SK-N-SH (cell line): ENCODE measurements at regions not wholly inside any gene's neighbourhood (a gene's known extent, or its start where the extent isn't known, plus 50 kb on each side); places are given as distances from the start of the nearest gene placed in this dataset.

ENCODE experiments used
- CTCF ChIA-PET: fragments of 300-600, 350-600 bp; formaldehyde crosslinking; extraction: SDS; loops from one replicate; lab custom pipeline; 2021; lab: Yijun Ruan, JAX
- POLR2A ChIA-PET: fragments of 350-600 bp; sonication (Branson Sonifier 250); formaldehyde crosslinking; extraction: SDS; loops from one replicate; lab custom pipeline; 2020; ENCODE audit warnings: antibody characterized with exemption, inconsistent platforms; lab: Yijun Ruan, JAX
- DNase-seq: peaks from one replicate; pipeline ENCODE4 v3.0.0; 2012
- H2AFZ ChIP-seq: fragments of 200-600 bp; sonication (generic); 2 replicates; pipeline ENCODE4 v1.8.1; 2016; ENCODE audit warnings: antibody characterized with exemption, mild to moderate bottlenecking, low read depth
- H3F3A ChIP-seq: fragments of 200-600 bp; sonication (generic); replicated peaks from 2 replicates; pipeline ENCODE3; 2016; ENCODE audit warnings: antibody characterized with exemption, mild to moderate bottlenecking; ENCODE audit not compliant: insufficient read depth
- H3K27ac ChIP-seq, 2 experiments: fragments of 200-500 bp in 1 of 2; fragments of 200-600 bp in 1 of 2; sonication (Bioruptor generic) in 1 of 2; sonication (generic), shearing (Covaris generic) in 1 of 2; 2 replicates each; pipeline versions ENCODE4 v1.5.1 to v1.6.1; 2014 to 2016; ENCODE audit warnings: low read depth in 2 of 2, inconsistent platforms in 1 of 2, low read length in 1 of 2, mild to moderate bottlenecking in 1 of 2, mixed read lengths in 1 of 2
- H3K27me3 ChIP-seq: fragments of 200-600 bp; sonication (generic), shearing (Covaris generic); 2 replicates; pipeline ENCODE4 v1.6.1; 2016; ENCODE audit warnings: mixed run types; ENCODE audit not compliant: insufficient read depth
- H3K36me3 ChIP-seq, 2 experiments: fragments of 200-500 bp in 1 of 2; fragments of 200-600 bp in 1 of 2; sonication (Bioruptor generic) in 1 of 2; sonication (generic) in 1 of 2; replicated peaks in 1 of 2; 2 replicates each; pipeline versions ENCODE3 to v1.5.1; 2014 to 2016; ENCODE audit warnings: low read length in 1 of 2, mild to moderate bottlenecking in 1 of 2; ENCODE audit not compliant: insufficient read depth in 2 of 2, control insufficient read depth in 1 of 2
- H3K4me1 ChIP-seq, 2 experiments: fragments of 200-500 bp in 1 of 2; fragments of 200-600 bp in 1 of 2; sonication (Bioruptor generic) in 1 of 2; sonication (generic), shearing (Covaris generic) in 1 of 2; 2 replicates each; pipeline versions ENCODE4 v1.5.1 to v1.6.1; 2014 to 2016; ENCODE audit warnings: low read depth in 1 of 2, low read length in 1 of 2, mixed run types in 1 of 2; ENCODE audit not compliant: insufficient read depth in 2 of 2, control insufficient read depth in 1 of 2
- H3K4me2 ChIP-seq: fragments of 200-600 bp; sonication (generic), shearing (Covaris generic); 2 replicates; pipeline ENCODE4 v1.6.1; 2017; ENCODE audit warnings: mixed run types
- H3K4me3 ChIP-seq, 2 experiments: fragments of 200-500 bp in 1 of 2; fragments of 200-600 bp in 1 of 2; sonication (Bioruptor generic) in 1 of 2; sonication (generic), shearing (Covaris generic) in 1 of 2; 2 replicates each; pipeline versions ENCODE4 v1.5.1 to v1.8.1; 2014 to 2016; ENCODE audit warnings: low read depth in 2 of 2, inconsistent platforms in 1 of 2, low read length in 1 of 2, mild to moderate bottlenecking in 1 of 2, mixed read lengths in 1 of 2, moderate library complexity in 1 of 2
- H3K79me2 ChIP-seq: fragments of 200-600 bp; sonication (generic); 2 replicates; pipeline ENCODE4 v1.8.1; 2017; ENCODE audit warnings: mild to moderate bottlenecking; ENCODE audit not compliant: insufficient read depth
- H3K9ac ChIP-seq: fragments of 200-600 bp; sonication (generic); 2 replicates; pipeline ENCODE4 v1.6.1; 2017; ENCODE audit warnings: mixed run types
- H3K9me2 ChIP-seq: fragments of 200-600 bp; sonication (generic); 2 replicates; pipeline ENCODE4 v1.6.1; 2017; ENCODE audit warnings: mixed run types
- H3K9me3 ChIP-seq: fragments of 200-600 bp; sonication (generic); 2 replicates; pipeline ENCODE4 v1.6.1; 2017; ENCODE audit warnings: mixed run types, mild to moderate bottlenecking, moderate library complexity
- H4K20me1 ChIP-seq: fragments of 200-600 bp; sonication (generic); 2 replicates; pipeline ENCODE4 v1.6.1; 2017; ENCODE audit warnings: mild to moderate bottlenecking, mixed run types; ENCODE audit not compliant: insufficient read depth
- EZH2phosphoT487 ChIP-seq: fragments of 200-600 bp; sonication (generic); IDR thresholded peaks from 2 replicates; pipeline ENCODE4 v1.6.1; 2017; ENCODE audit warnings: low read depth, mixed run types, mild to moderate bottlenecking, antibody characterized with exemption, moderate library complexity, borderline replicate concordance
- FOSL2 ChIP-seq: IDR thresholded peaks from 2 replicates; pipeline ENCODE4 v1.4.0; 2012; ENCODE audit warnings: low read depth, mild to moderate bottlenecking, moderate library complexity, borderline replicate concordance
- FOXJ3 ChIP-seq: sonication (generic); formaldehyde crosslinking; IDR thresholded peaks from 2 replicates; pipeline ENCODE4 v1.5.1; 2020; ENCODE audit warnings: mild to moderate bottlenecking, missing genetic modification reagents
- FOXM1 ChIP-seq: IDR thresholded peaks from 2 replicates; pipeline ENCODE4 v1.4.0; 2012; ENCODE audit warnings: low read depth, mild to moderate bottlenecking
- GABPA ChIP-seq: IDR thresholded peaks from 2 replicates; pipeline ENCODE4 v1.4.0; 2012; ENCODE audit warnings: low read depth, mild to moderate bottlenecking
- JUND ChIP-seq: IDR thresholded peaks from 2 replicates; pipeline ENCODE4 v1.4.0; 2012
- MEF2A ChIP-seq: IDR thresholded peaks from 2 replicates; pipeline ENCODE4 v1.4.0; 2012; ENCODE audit warnings: low read depth, borderline replicate concordance
- MXI1 ChIP-seq: IDR thresholded peaks from 2 replicates; pipeline ENCODE4 v1.6.1; 2012; ENCODE audit warnings: mild to moderate bottlenecking, low read depth, low read length, improper control_type of control experiment
- PBX3 ChIP-seq: IDR thresholded peaks from 2 replicates; pipeline ENCODE4; 2012
- POLR2AphosphoS5 ChIP-seq: IDR thresholded peaks from 2 replicates; pipeline ENCODE4 v1.6.1; 2012; ENCODE audit warnings: low read depth, low read length
- RAD21 ChIP-seq: IDR thresholded peaks from 2 replicates; pipeline ENCODE4 v1.6.1; 2012; ENCODE audit warnings: mild to moderate bottlenecking, low read length
- RFX5 ChIP-seq: IDR thresholded peaks from 2 replicates; pipeline ENCODE4 v1.6.1; 2012; ENCODE audit warnings: mild to moderate bottlenecking, improper control_type of control experiment, low read length
- SIN3A ChIP-seq: IDR thresholded peaks from 2 replicates; pipeline ENCODE4 v1.6.1; 2012; ENCODE audit warnings: low read depth, mild to moderate bottlenecking, low read length, moderate library complexity, borderline replicate concordance
- SMC3 ChIP-seq: IDR thresholded peaks from 2 replicates; pipeline ENCODE4 v1.6.1; 2012; ENCODE audit warnings: low read depth, low read length, improper control_type of control experiment
- TCF12 ChIP-seq: IDR thresholded peaks from 2 replicates; pipeline ENCODE4 v1.4.0; 2012
- YY1 ChIP-seq: IDR thresholded peaks from 2 replicates; pipeline ENCODE4 v1.4.0; 2012; ENCODE audit warnings: low read depth, mild to moderate bottlenecking
- ZBTB33 ChIP-seq: IDR thresholded peaks from 2 replicates; pipeline ENCODE4 v1.4.0; 2012; ENCODE audit warnings: low read depth, borderline replicate concordance
- WGBS: methylation state at CpG from one replicate; pipeline ENCODE4 v1.1.6; 2017; ENCODE audit warnings: low lambda C conversion rate; 5-methylcytosine and 5-hydroxymethylcytosine counted together

- TF ChIP-seq RAD21 (no peak), FOSL2 (no peak), MXI1 (no peak), TCF12 (no peak), GABPA (no peak), MEF2A (no peak), PBX3 (no peak), ZBTB33 (no peak), JUND (no peak), SIN3A (no peak)
- TF ChIP-seq, all 33 proteins: peak for 0
Measured at GRCh38 chr7:96789914-96790313, 80.3 kb upstream of the SEM1 start (continued).

- POLR2A ChIA-PET, result no interaction called here
- no peak for DNase-seq
- WGBS, result 6% methylated on average over 2 of the region's 2 CpGs
Measured at GRCh38 chr7:96792115-96792514, 82.5 kb upstream of the SEM1 start.

DNA sequence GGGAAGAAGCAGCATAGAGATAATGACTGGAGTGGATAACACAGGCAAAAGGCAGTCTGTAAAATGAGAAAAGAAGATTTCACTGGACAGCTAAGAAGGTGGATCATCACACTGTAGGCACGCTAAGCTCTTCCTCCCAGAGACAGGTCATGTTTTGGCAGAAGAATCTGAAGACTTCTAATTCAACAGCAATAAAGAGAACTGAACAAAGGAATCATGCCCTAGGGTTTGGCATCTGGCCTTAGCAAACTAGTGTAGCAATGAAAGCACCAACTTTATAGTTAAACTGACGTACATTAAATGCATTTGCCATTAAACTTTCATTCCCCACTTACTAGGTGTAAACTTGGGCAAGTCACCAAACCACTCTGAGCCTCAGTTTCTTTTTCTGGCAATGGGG is 84.4 kb upstream of the SEM1 start:
- H4K20me1 ChIP-seq, result no peaks in the 10 kb centered on the region
- H3K27me3 ChIP-seq, result no peaks in the 10 kb centered on the region; the same call in 1 of the 2 replicates
- H3K9me2 ChIP-seq, result no peaks in the 10 kb centered on the region
- no peaks in the 10 kb centered on the region for H3K9me3 ChIP-seq
- no peaks in the 10 kb centered on the region for H3K79me2 ChIP-seq
- no peak for DNase-seq
- ChIA-PET CTCF (interaction anchor here (1.0 to 1.4 kb wide), 2 partner anchors 15 to 78 kb away, joined by 3 read pairs; no protein-coding TSS in a partner anchor), POLR2A (no interaction called here)
- H3K27ac ChIP-seq, result no peak overlapping the region
- H3K9ac ChIP-seq, result no peak overlapping the region
- no peaks in the 10 kb centered on the region for H3F3A ChIP-seq
- no peak overlapping the region for H3K4me2 ChIP-seq
- no peaks in the 10 kb centered on the region for H3K4me1 ChIP-seq
- no peak overlapping the region for H3K4me3 ChIP-seq
- H3K36me3 ChIP-seq, result no peaks in the 10 kb centered on the region
- 27% methylated on average over 2 of the region's 2 CpGs for WGBS
- no peak overlapping the region for H2AFZ ChIP-seq
- TF ChIP-seq SMC3 (no peak), ZBTB33 (no peak), MEF2A (no peak), RFX5 (no peak), SIN3A (no peak), FOXJ3 (CRISPR knock-in tag) (no peak), PBX3 (no peak), YY1 (no peak), EZH2phosphoT487 (no peak), FOSL2 (no peak), POLR2AphosphoS5 (no peak)

More at GRCh38 chr7:96792115-96792514, 82.5 kb upstream of the SEM1 start:
- no peaks in the 10 kb centered on the region; the same call in 1 of the 2 replicates for H3K27me3 ChIP-seq
- no peak overlapping the region for H3K27ac ChIP-seq
- no peaks in the 10 kb centered on the region for H3F3A ChIP-seq
- H3K36me3 ChIP-seq, result no peaks in the 10 kb centered on the region
- TF ChIP-seq FOXM1, result no peak
- no peaks in the 10 kb centered on the region for H3K4me1 ChIP-seq
- CTCF ChIA-PET, result interaction anchor here (1.3 to 1.4 kb wide), 2 partner anchors 19 to 236 kb away, joined by 3 read pairs; no protein-coding TSS in a partner anchor
- H2AFZ ChIP-seq, result no peak overlapping the region
- no peak overlapping the region for H3K9ac ChIP-seq
- H3K79me2 ChIP-seq, result no peaks in the 10 kb centered on the region
- no peaks in the 10 kb centered on the region for H3K9me3 ChIP-seq
- H3K9me2 ChIP-seq, result no peaks in the 10 kb centered on the region
- H3K4me2 ChIP-seq, result no peak overlapping the region
- H3K4me3 ChIP-seq, result no peak overlapping the region
- no peaks in the 10 kb centered on the region for H4K20me1 ChIP-seq
